Fibroblast of mammary gland (primary cell): ENCODE measurements at regions not wholly inside any gene's neighbourhood (a gene's known extent, or its start where the extent isn't known, plus 50 kb on each side); places are given as distances from the start of the nearest gene placed in this dataset.

Experiments
- DNase-seq: peaks from one replicate; pipeline ENCODE4 v3.0.0-alpha.2; 2010; ENCODE audit warnings: low read depth
- H3K4me3 ChIP-seq: 2 replicates; pipeline ENCODE4 v1.5.1; 2011; ENCODE audit warnings: low read depth, mild to moderate bottlenecking, low read length, moderate library complexity; ENCODE audit not compliant: control insufficient read depth
- CTCF ChIP-seq: conservative IDR thresholded peaks from 2 replicates; pipeline ENCODE4 v1.5.1; 2011; ENCODE audit warnings: low read depth, low read length, inconsistent platforms; ENCODE audit not compliant: control insufficient read depth, insufficient read depth

GRCh38 chr18:67362906-67363305, 153.6 kb downstream of the DSEL start:
- TF ChIP-seq CTCF, result no peak
- no peak for DNase-seq

GRCh38 chr18:67359873-67360838, 156.4 kb downstream of the DSEL start:
- TF ChIP-seq CTCF, result no peak
- H3K4me3 ChIP-seq, result peak overlapping the region; percentile 33
- DNase-seq, result peak; percentile 95

More at GRCh38 chr18:67362906-67363305, 153.6 kb downstream of the DSEL start:
- no peak overlapping the region for H3K4me3 ChIP-seq

- no peak for TF ChIP-seq CTCF
These were observed 157.6 kb downstream of the DSEL start for GRCh38 chr18:67358947-67359346.

GRCh38 chr18:67354692-67355091, 161.8 kb downstream of the DSEL start:
- no peak overlapping the region for H3K4me3 ChIP-seq
- TF ChIP-seq CTCF, result no peak
- no peak for DNase-seq

More at GRCh38 chr18:67358947-67359346, 157.6 kb downstream of the DSEL start:
- no peak overlapping the region for H3K4me3 ChIP-seq
- no peak for DNase-seq

- no peak for TF ChIP-seq CTCF
- H3K4me3 ChIP-seq, result no peak overlapping the region
- DNase-seq, result no peak
These were observed 162.4 kb downstream of the DSEL start for GRCh38 chr18:67354091-67354490.

- no peak for DNase-seq
- no peak for TF ChIP-seq CTCF
- no peak overlapping the region for H3K4me3 ChIP-seq
These were observed 169.1 kb downstream of the DSEL start for GRCh38 chr18:67347438-67347837.
